ENCODE measurements at regions not wholly inside any gene's neighbourhood (a gene's known extent, or its start where the extent isn't known, plus 50 kb on each side); places are given as distances from the start of the nearest gene placed in this dataset.
A peak's percentile ranks its signal among the peaks of the same experiment; 100 is the strongest.

DNA sequence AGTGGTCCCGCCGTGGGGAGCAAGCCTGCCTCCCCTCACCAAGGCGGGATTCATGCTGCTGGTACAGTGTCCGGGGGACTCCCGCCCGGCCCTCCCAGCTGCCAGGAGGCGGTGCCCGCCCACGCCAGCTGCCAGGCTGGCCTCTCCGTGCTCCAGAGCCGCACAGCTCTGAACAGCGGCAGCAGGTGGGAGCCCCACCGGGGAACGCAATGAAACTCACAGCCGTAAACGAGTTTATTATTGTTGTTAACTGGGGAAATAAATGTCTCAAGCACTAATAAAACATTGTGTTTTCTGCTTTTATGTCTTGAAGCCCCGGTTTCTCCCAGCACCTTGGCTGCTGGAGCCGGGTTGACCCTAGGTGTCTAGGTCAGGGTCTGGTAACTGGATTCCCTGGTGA, 317.7 kb upstream of the TLE3 start:
- Histone ChIP-seq H3K9me3 (no peaks in the 10 kb centered on the region), H3K4me3 (no peak overlapping the region), H3K27ac (no peak overlapping the region), H3K36me3 (no peaks in the 10 kb centered on the region), H3K4me1 (no peaks in the 10 kb centered on the region), H3K27me3 (no peaks in the 10 kb centered on the region)
- TF ChIP-seq POLR2AphosphoS5 (IDR thresholded peaks at IDR 0.05): no peak
- TF ChIP-seq POLR2A (IDR thresholded peaks at IDR 0.05): no peak
- TF ChIP-seq, protein P1, sequence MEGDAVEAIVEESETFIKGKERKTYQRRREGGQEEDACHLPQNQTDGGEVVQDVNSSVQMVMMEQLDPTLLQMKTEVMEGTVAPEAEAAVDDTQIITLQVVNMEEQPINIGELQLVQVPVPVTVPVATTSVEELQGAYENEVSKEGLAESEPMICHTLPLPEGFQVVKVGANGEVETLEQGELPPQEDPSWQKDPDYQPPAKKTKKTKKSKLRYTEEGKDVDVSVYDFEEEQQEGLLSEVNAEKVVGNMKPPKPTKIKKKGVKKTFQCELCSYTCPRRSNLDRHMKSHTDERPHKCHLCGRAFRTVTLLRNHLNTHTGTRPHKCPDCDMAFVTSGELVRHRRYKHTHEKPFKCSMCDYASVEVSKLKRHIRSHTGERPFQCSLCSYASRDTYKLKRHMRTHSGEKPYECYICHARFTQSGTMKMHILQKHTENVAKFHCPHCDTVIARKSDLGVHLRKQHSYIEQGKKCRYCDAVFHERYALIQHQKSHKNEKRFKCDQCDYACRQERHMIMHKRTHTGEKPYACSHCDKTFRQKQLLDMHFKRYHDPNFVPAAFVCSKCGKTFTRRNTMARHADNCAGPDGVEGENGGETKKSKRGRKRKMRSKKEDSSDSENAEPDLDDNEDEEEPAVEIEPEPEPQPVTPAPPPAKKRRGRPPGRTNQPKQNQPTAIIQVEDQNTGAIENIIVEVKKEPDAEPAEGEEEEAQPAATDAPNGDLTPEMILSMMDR (IDR thresholded peaks at IDR 0.05): no peak
- DNase-seq (ENCODE audit: low spot score in 2 of 2): peak in 1 of 2 donors; percentile 5
- intact Hi-C loops (cut with DNase I; ENCODE audit: low total_unique reads): no loop called here

DNA sequence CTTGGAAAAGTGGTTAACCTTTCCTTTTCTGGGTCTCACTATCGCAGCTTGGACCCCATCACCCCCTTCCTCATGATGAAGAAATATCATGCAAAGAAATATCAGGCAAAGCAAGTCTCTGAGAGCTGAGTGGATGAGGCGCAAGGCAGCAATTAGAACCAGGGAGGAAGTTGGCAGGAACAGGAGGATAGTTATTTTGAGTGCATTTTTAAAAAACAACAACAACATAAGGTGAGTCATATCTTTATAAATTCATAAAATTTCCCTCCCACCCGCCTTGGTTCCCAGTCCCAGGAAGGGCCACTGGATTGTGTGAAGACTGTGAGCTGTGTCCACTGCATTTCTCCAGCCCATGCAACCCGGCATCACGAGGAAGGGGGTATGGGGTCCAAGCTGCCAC, 316.9 kb upstream of the TLE3 start:
- Histone ChIP-seq H3K27me3 (no peaks in the 10 kb centered on the region), H3K4me1 (no peaks in the 10 kb centered on the region), H3K4me3 (no peak overlapping the region), H3K9me3 (no peaks in the 10 kb centered on the region), H3K36me3 (no peaks in the 10 kb centered on the region), H3K27ac (no peak overlapping the region)
- DNase-seq (ENCODE audit: low spot score in 2 of 2): no peak
- intact Hi-C loops (cut with DNase I; ENCODE audit: low total_unique reads): no loop called here
- TF ChIP-seq POLR2A (IDR thresholded peaks at IDR 0.05): no peak
- TF ChIP-seq POLR2AphosphoS5 (IDR thresholded peaks at IDR 0.05): no peak
- TF ChIP-seq, protein P1 (IDR thresholded peaks at IDR 0.05): no peak

DNA sequence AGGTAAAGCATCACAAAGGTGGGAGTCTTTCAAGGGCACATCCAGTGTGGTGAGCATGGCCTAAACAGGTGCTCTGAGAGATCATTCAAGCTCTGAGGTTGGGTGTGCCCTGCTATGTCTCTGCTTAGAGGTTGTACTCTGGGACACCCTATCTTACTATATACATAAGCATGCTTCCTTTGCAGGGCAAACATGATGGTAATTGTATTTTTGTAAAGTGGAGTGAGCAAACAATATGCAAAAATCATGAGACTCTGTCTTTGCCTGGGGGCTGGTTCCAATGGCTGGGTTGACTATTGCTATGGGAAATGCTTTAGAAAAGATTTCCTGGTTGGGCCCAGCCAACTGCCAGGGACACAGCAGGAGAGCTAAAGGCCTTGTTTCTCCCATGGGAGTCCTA, 315.1 kb upstream of the TLE3 start:
- peak; percentile 32 to 62 for DNase-seq (ENCODE audit: low spot score in 2 of 2)
- TF ChIP-seq POLR2AphosphoS5 (IDR thresholded peaks at IDR 0.05) (no peak), POLR2A (IDR thresholded peaks at IDR 0.05) (no peak)
- TF ChIP-seq, protein P1 (IDR thresholded peaks at IDR 0.05): no peak
- intact Hi-C loops (cut with DNase I; ENCODE audit: low total_unique reads): no loop called here
- Histone ChIP-seq H3K4me1 (no peaks in the 10 kb centered on the region), H3K36me3 (no peaks in the 10 kb centered on the region), H3K27me3 (no peaks in the 10 kb centered on the region), H3K9me3 (peaks cover 0 to 7% of the 10 kb centered on the region in 2 donors), H3K27ac (peak overlapping the region; percentile 50 to 52), H3K4me3 (no peak overlapping the region)

DNA sequence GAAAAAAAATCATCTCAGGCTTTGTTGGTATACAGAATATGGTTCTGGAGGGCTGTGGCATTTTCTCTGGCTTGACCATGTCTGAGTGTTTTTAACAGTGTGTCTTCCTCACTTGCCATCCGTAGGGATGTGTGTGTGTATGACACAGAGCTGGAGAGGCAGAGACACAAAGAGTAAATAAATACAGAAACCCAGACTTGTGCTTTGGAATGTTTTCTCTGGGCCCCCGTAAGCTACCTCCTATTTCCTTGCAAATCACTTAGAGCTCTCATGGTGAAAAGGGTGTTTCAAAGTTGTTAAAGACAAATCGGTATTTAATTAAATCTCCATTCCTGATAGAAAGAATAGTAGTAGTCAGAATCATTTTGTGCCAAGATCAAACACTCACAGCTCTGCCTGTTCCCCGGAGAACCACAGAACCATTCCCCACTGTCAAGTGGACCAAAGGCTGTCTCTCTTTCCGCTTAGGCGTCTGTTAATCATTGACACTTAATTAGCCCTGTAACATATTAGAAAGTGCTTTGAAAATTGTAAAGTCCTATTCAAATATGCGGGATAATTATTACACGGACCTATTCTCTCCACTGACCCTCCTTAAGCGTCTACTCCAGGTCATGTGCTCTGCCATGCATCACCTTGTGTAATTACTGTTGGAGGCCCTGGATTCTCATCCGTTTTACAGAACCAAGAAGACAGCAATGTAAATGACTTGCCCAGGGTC, 313.6 kb upstream of the TLE3 start:
- H3K4me3 ChIP-seq: no peak overlapping the region
- no peak for DNase-seq (ENCODE audit: low spot score in 2 of 2)
- no peaks in the 10 kb centered on the region for H3K4me1 ChIP-seq
- no peaks in the 10 kb centered on the region for H3K27me3 ChIP-seq
- TF ChIP-seq, protein P1 (IDR thresholded peaks at IDR 0.05): no peak
- TF ChIP-seq POLR2AphosphoS5 (IDR thresholded peaks at IDR 0.05): no peak
- TF ChIP-seq POLR2A (IDR thresholded peaks at IDR 0.05): no peak
- H3K9me3 ChIP-seq: peaks cover 0 to 8% of the 10 kb centered on the region in 2 donors
- H3K36me3 ChIP-seq: no peaks in the 10 kb centered on the region
- intact Hi-C loops (cut with DNase I; ENCODE audit: low total_unique reads): no loop called here
- H3K27ac ChIP-seq: no peak overlapping the region

DNA sequence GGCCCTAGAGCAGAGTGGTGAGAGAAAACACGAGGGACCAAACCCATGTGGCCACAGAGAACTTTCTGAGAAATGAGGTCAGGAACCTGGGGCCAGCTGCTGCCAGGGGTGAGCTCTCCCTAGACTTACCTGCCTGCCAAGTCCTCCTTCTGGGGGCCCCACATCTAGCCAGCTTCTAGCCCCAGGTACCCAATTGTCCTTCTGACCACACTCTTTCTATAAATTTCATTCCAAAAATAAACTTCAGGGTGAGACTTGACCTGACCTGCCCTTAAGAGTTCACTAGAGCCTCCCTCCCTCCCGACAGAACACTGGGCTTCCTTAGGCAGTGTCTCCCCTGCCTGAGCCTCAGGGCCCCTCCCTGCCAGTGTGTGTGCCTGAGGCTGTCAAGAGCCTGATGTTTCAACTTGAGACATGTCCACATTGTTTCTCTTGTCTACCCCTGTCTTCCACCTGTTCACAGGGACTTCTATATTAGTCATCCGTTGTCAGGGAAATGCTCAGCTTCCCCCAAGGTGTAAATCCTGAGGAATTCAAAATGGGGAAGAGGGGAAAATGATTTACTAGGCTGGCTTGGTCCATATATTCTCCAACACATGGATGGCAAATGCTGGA, 312.8 kb upstream of the TLE3 start:
- no peaks in the 10 kb centered on the region for H3K27me3 ChIP-seq
- no peaks in the 10 kb centered on the region for H3K4me1 ChIP-seq
- no peak overlapping the region for H3K27ac ChIP-seq
- TF ChIP-seq POLR2AphosphoS5 (IDR thresholded peaks at IDR 0.05): no peak
- TF ChIP-seq, protein P1 (IDR thresholded peaks at IDR 0.05): no peak
- no peak for TF ChIP-seq POLR2A (IDR thresholded peaks at IDR 0.05)
- no peak overlapping the region for H3K4me3 ChIP-seq
- peaks cover 0 to 8% of the 10 kb centered on the region in 2 donors for H3K9me3 ChIP-seq
- no peaks in the 10 kb centered on the region for H3K36me3 ChIP-seq
- DNase-seq (ENCODE audit: low spot score in 2 of 2): no peak
- intact Hi-C loops (cut with DNase I; ENCODE audit: low total_unique reads): no loop called here
